Epithelial cell of proximal tubule (primary cell): ENCODE measurements at regions not wholly inside any gene's neighbourhood (a gene's known extent, or its start where the extent isn't known, plus 50 kb on each side); places are given as distances from the start of the nearest gene placed in this dataset.
"Not testable (repeated sequence)": the region's sequence is repeated elsewhere in the genome, so short reads cannot be mapped to it uniquely, and the experiment has no call there.

Experiments
- DNase-seq: peaks from one replicate; pipeline ENCODE4 v3.0.0-alpha.2; 2011; ENCODE audit warnings: low read depth
- H3K4me3 ChIP-seq: 2 replicates; pipeline ENCODE4 v1.5.1; 2011; ENCODE audit warnings: low read depth, mild to moderate bottlenecking, low read length
- TF ChIP-seq, protein P1 (sequence below): conservative IDR thresholded peaks from 2 replicates; pipeline ENCODE4 v1.5.1; 2012; ENCODE audit warnings: low read depth, mild to moderate bottlenecking, low read length

DNA sequence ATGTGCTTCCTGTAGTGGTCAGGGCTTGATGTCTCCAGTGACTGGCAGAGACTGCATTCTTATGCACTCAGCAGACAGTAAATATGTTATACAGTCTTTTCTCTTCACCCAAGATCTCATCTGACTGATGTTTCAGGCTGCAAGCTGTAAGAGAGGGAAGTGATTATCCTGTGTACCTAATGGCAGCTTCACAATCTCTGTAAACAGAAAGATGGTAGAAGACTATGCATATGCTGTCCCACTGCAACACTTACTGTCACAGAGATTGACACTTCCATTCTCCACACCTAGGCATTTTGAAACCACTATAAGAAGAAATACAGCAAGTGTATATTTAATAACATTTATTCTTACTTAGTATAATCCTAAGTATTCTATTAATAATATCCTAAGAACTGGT lies 97.6 kb upstream of the ANXA1 start:
- DNase-seq = no peak
- H3K4me3 ChIP-seq = no peak overlapping the region
- TF ChIP-seq, protein P1, sequence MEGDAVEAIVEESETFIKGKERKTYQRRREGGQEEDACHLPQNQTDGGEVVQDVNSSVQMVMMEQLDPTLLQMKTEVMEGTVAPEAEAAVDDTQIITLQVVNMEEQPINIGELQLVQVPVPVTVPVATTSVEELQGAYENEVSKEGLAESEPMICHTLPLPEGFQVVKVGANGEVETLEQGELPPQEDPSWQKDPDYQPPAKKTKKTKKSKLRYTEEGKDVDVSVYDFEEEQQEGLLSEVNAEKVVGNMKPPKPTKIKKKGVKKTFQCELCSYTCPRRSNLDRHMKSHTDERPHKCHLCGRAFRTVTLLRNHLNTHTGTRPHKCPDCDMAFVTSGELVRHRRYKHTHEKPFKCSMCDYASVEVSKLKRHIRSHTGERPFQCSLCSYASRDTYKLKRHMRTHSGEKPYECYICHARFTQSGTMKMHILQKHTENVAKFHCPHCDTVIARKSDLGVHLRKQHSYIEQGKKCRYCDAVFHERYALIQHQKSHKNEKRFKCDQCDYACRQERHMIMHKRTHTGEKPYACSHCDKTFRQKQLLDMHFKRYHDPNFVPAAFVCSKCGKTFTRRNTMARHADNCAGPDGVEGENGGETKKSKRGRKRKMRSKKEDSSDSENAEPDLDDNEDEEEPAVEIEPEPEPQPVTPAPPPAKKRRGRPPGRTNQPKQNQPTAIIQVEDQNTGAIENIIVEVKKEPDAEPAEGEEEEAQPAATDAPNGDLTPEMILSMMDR = no peak

DNA sequence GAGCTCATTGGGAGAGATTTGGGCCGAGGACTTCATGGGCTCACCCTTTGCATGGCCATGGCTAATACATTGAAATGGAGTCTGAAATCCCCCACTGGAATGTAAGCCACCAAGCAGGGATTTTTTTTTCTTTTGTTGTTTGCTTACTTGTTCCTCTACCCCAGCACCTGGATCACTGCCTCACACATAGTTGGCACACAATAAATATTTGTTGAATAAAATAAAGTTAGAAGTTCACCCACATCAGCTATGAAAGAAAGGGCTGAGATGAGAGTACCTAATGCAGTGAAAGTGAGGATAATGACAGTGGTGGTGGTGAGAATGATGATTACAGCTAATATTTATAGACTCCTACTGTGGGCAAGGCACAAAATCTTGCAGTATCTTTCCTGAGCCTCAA lies 98.1 kb upstream of the ANXA1 start:
- H3K4me3 ChIP-seq = no peak overlapping the region
- DNase-seq = no peak
- TF ChIP-seq, protein P1 = no peak

DNA sequence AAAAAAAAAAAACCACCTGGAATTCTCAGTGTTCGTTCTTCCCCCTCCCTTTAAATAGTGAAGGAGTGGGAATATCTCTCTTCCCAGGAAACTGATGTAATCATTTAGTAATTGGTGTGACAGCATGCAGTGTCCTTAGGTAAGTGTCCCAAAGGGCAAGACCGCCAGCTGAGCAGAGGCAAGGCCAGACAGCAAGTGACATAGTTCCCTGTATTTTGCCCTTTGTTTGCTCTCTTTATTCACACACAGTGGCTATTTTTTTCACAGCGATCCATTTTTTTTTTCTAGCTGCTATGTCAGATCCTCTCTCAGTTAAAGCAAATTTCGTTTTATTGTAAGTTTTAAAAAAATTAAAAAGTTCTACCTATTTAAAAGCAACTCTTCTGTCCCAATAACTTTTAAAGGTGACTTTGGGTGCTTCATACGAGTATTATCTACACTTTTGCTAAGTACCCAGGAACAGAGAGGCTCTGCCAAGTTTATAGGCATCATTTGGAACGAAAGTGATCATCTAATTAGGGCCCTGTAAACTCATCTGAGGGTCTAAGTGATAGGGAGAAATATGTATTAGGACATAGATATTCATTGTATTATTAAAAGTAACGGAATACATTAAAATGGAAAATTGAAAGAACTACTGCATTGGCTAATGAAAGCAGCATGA lies 98.2 kb upstream of the ALDH1A1 start:
- H3K4me3 ChIP-seq = no peak overlapping the region
- no peak for DNase-seq
- TF ChIP-seq, protein P1 = no peak

DNA sequence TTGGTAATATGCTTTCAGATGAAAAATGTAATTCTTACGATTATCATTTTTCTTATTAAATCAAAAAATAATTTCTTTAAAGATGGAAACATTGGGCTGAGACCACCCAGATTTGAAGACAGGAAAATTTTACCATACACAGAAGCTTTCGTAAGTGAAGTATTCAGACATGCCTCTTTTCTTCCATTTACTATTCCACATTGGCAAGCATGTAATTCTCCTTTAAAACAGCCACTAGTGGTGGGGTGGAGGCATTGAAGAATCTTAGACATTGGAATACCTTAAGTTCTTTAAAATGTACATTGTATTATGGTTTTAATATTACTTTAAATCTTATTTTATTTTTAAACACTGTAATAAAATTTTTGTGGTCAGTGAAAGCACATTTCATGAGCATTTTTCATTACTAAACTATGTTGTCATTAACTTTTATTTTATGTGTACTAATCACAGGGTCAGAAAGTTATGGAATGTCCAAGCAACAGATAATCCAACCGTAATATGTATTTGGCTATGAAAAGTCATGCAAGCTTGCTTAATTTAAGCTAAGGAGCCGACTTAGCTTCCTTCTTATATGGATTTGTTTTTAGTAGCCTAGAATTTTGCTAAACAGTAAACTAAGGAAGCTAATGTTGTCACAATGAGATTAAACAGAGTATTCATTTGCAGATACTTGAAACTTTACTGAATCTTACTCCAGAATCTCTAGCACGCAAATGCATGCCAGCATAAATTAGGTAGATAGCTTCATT lies 97.4 kb upstream of the ALDH1A1 start:
- TF ChIP-seq, protein P1 = peak; percentile 10
- no peak for DNase-seq
- H3K4me3 ChIP-seq = no peak overlapping the region

DNA sequence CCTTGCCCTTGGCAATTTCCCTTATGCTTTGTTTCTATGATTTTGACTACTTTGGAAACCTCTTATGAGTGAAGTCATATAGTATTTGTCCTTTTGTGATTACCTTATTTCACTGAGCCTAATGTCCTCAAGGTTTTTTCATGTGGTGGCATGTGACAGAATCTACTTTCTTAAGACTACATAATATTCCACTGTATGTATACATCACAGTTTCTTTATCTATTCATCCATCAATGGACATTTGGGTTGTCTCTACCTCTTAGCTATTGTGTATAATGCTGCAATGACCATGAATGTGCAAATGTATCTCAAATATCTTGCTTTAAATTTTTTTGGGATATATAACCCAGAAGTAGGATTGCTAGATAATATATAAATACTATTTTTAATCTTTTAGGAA lies 96.4 kb upstream of the ALDH1A1 start:
- TF ChIP-seq, protein P1 = no peak
- DNase-seq = no peak
- no peak overlapping the region for H3K4me3 ChIP-seq

DNA sequence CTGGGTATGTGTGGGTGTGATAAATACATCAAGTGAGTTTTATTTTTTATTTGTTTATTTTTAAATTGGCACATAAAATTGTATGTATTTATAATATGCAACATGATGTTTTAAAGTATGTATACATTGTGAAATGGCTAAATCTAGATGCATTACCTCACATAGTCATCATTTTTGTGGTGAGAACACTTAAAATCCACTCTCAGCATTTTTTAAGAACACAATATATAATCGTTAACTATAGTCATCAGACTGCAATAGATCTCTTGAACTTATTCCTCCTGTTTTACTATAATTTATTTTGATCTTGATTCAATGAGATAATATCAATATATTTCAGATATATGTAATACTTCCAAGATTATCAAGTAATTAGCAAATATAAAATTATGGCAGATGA lies 93.9 kb upstream of the ALDH1A1 start:
- DNase-seq = no peak
- no peak overlapping the region for H3K4me3 ChIP-seq
- TF ChIP-seq, protein P1 = no peak

DNA sequence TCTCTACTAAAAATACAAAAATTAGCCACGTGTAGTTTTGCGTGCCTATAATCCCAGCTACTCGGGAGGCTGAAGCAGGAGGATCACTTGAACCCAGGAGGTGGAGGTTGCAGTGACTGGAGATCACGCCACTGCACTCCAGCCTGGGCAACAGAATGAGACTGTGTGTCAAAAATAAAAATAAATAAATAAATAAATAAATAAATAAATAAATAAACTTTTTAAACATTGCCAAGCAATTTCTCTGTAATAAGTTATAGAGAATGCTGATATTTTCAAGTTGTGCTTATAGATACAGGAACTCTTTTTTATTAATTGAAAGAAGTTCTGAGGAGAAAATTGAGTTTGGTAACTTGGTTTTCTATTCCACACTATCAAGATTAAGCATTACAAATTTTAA lies 91.9 kb upstream of the ALDH1A1 start:
- not testable (repeated sequence) for DNase-seq

More for the DNA sequence above, 91.9 kb upstream of the ALDH1A1 start:
- H3K4me3 ChIP-seq = not testable (repeated sequence)
